Body of pancreas (tissue), 4 donors: ENCODE measurements at regions not wholly inside any gene's neighbourhood (a gene's known extent, or its start where the extent isn't known, plus 50 kb on each side); places are given as distances from the start of the nearest gene placed in this dataset.

Experiments used
- CTCF ChIP-seq, 7 experiments: fragments of 450-650 bp in 4 of 7; fragments of 200-600 bp in 3 of 7; sonication (generic) in 3 of 7; IDR thresholded peaks; one replicate each; pipeline ENCODE4 v1.5.1; 2016 to 2019; ENCODE audit warnings: antibody characterized with exemption in 7 of 7
- POLR2A ChIP-seq, 3 donors: fragments of 450-650 bp; IDR thresholded peaks; one replicate each; pipeline ENCODE4 v1.6.1; 2016; ENCODE audit warnings: antibody characterized with exemption in 3 of 3, mild to moderate bottlenecking in 2 of 3

- TF ChIP-seq CTCF (IDR thresholded peaks at IDR 0.05), result no peak
- TF ChIP-seq POLR2A (IDR thresholded peaks at IDR 0.05), result no peak
Measured at GRCh38 chr1:80778094-80778840, 1022.5 kb upstream of the ADGRL2 start.
